ENCODE measurements at regions not wholly inside any gene's neighbourhood (a gene's known extent, or its start where the extent isn't known, plus 50 kb on each side); places are given as distances from the start of the nearest gene placed in this dataset.
"Not testable (repeated sequence)": the region's sequence is repeated elsewhere in the genome, so short reads cannot be mapped to it uniquely, and the experiment has no call there.

DNA sequence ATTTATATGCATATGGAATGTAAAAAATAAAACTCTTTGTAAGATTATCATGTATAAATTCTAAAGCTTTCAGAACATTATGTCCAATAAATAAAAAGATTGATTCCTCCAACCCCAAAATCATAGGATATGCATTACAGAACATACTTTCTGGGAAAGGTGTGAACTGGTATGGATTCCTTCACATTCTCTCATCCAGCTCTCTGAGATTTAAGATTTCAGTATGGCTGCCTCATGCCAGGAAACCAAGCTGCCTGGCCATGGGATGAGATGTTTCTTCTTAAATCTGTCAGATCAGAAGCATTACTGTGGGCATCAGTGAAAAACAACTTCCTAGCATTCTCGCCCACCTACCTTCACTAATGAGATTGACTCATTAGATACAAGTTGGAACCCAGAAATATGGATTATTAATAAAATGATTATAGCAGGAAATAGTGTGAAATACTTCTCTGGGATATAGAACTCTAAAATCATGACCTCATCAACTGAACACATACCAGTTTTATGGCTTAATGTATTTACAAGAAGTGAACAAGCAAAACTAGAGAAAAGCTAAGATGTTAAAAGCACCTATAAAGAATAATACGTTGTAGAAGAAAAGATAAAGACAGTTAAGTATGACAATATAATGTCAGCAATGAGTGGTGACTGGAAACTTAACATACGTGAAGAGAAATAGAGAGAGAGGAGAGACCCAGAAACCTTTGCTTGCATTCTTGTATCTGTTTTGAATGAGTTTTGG is 171.6 kb upstream of the PHACTR1 start:
- Mint-ChIP-seq H3K27me3 (ENCODE audit: unreplicated experiment) (no peaks in the 10 kb centered on the region), H3K4me3 (ENCODE audit: low read depth, unreplicated experiment) (no peak overlapping the region), H3K36me3 (ENCODE audit: insufficient read depth, unreplicated experiment) (no peaks in the 10 kb centered on the region), H3K4me1 (ENCODE audit: low read depth, unreplicated experiment) (peaks cover 35% of the 10 kb centered on the region), H3K9me3 (ENCODE audit: low read depth, unreplicated experiment) (no peaks in the 10 kb centered on the region), H3K27ac (ENCODE audit: unreplicated experiment) (peak overlapping the region; percentile 83)
- TF ChIP-seq, protein P1, sequence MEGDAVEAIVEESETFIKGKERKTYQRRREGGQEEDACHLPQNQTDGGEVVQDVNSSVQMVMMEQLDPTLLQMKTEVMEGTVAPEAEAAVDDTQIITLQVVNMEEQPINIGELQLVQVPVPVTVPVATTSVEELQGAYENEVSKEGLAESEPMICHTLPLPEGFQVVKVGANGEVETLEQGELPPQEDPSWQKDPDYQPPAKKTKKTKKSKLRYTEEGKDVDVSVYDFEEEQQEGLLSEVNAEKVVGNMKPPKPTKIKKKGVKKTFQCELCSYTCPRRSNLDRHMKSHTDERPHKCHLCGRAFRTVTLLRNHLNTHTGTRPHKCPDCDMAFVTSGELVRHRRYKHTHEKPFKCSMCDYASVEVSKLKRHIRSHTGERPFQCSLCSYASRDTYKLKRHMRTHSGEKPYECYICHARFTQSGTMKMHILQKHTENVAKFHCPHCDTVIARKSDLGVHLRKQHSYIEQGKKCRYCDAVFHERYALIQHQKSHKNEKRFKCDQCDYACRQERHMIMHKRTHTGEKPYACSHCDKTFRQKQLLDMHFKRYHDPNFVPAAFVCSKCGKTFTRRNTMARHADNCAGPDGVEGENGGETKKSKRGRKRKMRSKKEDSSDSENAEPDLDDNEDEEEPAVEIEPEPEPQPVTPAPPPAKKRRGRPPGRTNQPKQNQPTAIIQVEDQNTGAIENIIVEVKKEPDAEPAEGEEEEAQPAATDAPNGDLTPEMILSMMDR (IDR thresholded peaks at IDR 0.05; ENCODE audit: unreplicated experiment), result no peak
- DNase-seq, result no peak
- BruUV-seq (replicated peaks), result no TSS peak
- CTCF ChIA-PET, result interaction anchor here (1.0 kb wide), 1 partner anchor 12 kb away, joined by 3 read pairs; no protein-coding TSS in a partner anchor
- intact Hi-C loops (cut with micrococcal nuclease; ENCODE audit: unreplicated experiment), result loop anchor here (2.0 to 5.0 kb wide), 3 partner anchors 28 to 233 kb away; no protein-coding TSS in a partner anchor

DNA sequence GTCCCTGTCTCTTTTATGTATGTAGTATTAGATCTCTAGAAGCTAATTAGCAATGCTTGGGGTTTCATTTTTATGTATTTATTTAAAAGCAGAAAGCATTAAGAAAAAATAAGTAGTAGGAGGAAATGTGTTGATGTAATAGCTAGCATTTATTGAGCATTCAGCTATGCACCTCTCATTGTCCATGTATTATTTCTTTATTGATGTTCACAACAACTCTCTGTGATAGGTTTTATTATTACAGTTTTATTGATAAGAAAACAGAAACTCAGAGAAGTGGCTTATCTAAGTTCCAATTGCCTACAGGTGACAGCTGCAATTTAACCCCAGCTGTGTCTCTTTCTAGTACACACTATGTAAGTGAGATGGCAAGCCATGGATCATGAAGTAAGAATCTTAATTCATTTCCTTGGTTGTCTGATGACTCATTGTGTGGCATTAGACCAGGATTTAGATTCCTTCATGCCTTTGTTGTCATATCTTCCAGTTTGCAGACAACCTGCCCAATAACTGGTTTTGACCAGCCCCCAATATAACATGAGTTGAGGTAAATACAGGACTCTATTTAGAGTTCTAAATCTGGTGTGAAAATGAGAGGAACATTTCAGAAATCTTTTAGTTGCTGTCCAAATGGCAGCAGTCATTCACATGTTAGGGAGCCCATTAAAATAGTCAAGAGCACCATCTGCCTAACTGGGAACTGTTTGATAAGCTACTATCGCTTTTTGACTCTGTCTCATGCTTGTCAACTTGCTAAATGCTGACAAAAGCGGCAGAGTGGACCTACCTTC is 170.8 kb upstream of the PHACTR1 start:
- H3K9me3 Mint-ChIP-seq (ENCODE audit: low read depth, unreplicated experiment), result no peaks in the 10 kb centered on the region
- no peaks in the 10 kb centered on the region for H3K36me3 Mint-ChIP-seq (ENCODE audit: insufficient read depth, unreplicated experiment)
- peak; percentile 27 for DNase-seq
- no TSS peak for BruUV-seq (replicated peaks)
- no peaks in the 10 kb centered on the region for H3K27me3 Mint-ChIP-seq (ENCODE audit: unreplicated experiment)
- H3K4me3 Mint-ChIP-seq (ENCODE audit: low read depth, unreplicated experiment), result no peak overlapping the region
- H3K4me1 Mint-ChIP-seq (ENCODE audit: low read depth, unreplicated experiment), result peaks cover 35% of the 10 kb centered on the region
- TF ChIP-seq, protein P1 (IDR thresholded peaks at IDR 0.05; ENCODE audit: unreplicated experiment), result no peak
- CTCF ChIA-PET, result interaction anchor here (1.0 kb wide), 1 partner anchor 11 kb away, joined by 3 read pairs; no protein-coding TSS in a partner anchor
- H3K27ac Mint-ChIP-seq (ENCODE audit: unreplicated experiment), result peak overlapping the region; percentile 83
- intact Hi-C loops (cut with micrococcal nuclease; ENCODE audit: unreplicated experiment), result loop anchor here (2.0 to 5.0 kb wide), 3 partner anchors 27 to 234 kb away; no protein-coding TSS in a partner anchor

DNA sequence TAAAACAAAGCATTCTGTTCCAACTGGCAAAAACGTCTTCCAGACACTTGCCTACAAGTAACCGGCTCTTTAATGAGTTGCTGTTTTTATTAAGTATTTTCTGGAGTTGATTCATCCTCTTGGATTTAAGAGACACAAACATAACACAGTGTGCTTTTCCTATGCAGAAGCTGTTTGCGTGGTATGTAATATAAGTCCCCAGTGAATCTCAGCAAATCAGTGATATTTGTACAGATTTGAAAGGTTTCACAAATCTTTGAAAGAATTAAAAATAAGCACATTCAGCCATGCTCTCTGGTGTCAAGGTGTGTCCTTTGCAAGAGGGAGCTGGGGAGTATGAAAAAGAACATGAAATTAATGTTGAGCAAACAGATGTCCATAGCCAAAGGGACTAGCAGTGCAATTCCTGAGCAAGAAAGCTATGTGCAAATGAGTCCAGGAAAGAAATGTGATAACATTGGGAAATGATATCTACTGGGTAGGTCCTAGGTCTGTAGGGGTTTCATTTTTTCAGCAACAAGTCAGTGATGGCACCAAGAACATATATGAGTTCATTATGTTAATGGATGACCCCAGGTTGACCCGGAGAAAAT is 170.1 kb upstream of the PHACTR1 start:
- no peaks in the 10 kb centered on the region for H3K9me3 Mint-ChIP-seq (ENCODE audit: low read depth, unreplicated experiment)
- TF ChIP-seq, protein P1 (IDR thresholded peaks at IDR 0.05; ENCODE audit: unreplicated experiment), result no peak
- no peak for DNase-seq
- H3K27ac Mint-ChIP-seq (ENCODE audit: unreplicated experiment), result peak overlapping the region; percentile 83
- H3K27me3 Mint-ChIP-seq (ENCODE audit: unreplicated experiment), result no peaks in the 10 kb centered on the region
- H3K4me1 Mint-ChIP-seq (ENCODE audit: low read depth, unreplicated experiment), result peaks cover 35% of the 10 kb centered on the region
- no peak overlapping the region for H3K4me3 Mint-ChIP-seq (ENCODE audit: low read depth, unreplicated experiment)
- no peaks in the 10 kb centered on the region for H3K36me3 Mint-ChIP-seq (ENCODE audit: insufficient read depth, unreplicated experiment)
- BruUV-seq (replicated peaks), result no TSS peak
- CTCF ChIA-PET, result no interaction called here
- intact Hi-C loops (cut with micrococcal nuclease; ENCODE audit: unreplicated experiment), result loop anchor here (5.0 kb wide), 1 partner anchor 234 kb away; no protein-coding TSS in a partner anchor

DNA sequence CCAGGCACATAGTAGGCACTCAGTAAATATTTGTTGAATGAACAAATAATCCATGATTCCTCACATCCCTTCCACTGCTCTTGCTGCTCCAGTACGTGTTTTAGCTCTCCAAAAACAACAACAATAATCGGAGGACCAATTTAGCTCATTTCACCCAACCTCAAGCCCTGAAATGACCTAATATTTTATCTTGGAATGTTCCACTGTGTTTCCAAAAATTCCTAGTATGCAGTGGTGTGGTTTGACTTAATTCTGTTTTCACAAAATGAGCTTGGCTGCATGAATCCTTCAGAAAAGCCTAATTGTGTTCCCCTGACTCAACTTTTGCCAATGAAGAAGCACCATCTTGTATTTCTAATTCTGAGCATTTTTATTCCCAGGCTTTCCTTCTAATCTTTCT is 168.0 kb upstream of the PHACTR1 start:
- no peak overlapping the region for H3K27ac Mint-ChIP-seq (ENCODE audit: unreplicated experiment)
- BruUV-seq (replicated peaks), result no TSS peak
- peaks cover 3% of the 10 kb centered on the region for H3K9me3 Mint-ChIP-seq (ENCODE audit: low read depth, unreplicated experiment)
- no peaks in the 10 kb centered on the region for H3K27me3 Mint-ChIP-seq (ENCODE audit: unreplicated experiment)
- no peak for DNase-seq
- CTCF ChIA-PET, result no interaction called here
- TF ChIP-seq, protein P1 (IDR thresholded peaks at IDR 0.05; ENCODE audit: unreplicated experiment), result no peak
- no peak overlapping the region for H3K4me3 Mint-ChIP-seq (ENCODE audit: low read depth, unreplicated experiment)
- intact Hi-C loops (cut with micrococcal nuclease; ENCODE audit: unreplicated experiment), result loop anchor here (5.0 kb wide), 1 partner anchor 236 kb away; no protein-coding TSS in a partner anchor
- no peaks in the 10 kb centered on the region for H3K36me3 Mint-ChIP-seq (ENCODE audit: insufficient read depth, unreplicated experiment)
- peaks cover 29% of the 10 kb centered on the region for H3K4me1 Mint-ChIP-seq (ENCODE audit: low read depth, unreplicated experiment)

DNA sequence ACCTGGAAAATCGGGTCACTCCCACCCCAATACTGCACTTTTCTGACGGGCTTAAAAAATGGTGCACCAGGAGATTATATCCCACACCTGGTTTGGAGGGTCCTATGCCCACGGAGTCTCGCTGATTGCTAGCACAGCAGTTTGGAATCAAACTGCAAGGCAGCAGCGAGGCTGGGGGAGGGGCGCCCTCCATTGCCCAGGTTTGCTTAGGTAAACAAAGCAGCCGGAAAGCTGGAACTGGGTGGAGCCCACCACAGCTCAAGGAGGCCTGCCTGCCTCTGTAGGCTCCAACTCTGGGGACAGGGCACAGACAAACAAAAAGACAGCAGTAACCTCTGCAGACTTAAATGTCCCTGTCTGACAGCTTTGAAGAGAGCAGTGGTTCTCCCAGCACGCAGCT is 167.1 kb upstream of the PHACTR1 start:
- H3K9me3 Mint-ChIP-seq (ENCODE audit: low read depth, unreplicated experiment); DNase-seq; H3K4me3 Mint-ChIP-seq (ENCODE audit: low read depth, unreplicated experiment); H3K27ac Mint-ChIP-seq (ENCODE audit: unreplicated experiment); BruUV-seq (replicated peaks); H3K27me3 Mint-ChIP-seq (ENCODE audit: unreplicated experiment); H3K36me3 Mint-ChIP-seq (ENCODE audit: insufficient read depth, unreplicated experiment); CTCF ChIA-PET: not testable (repeated sequence)
- intact Hi-C loops (cut with micrococcal nuclease; ENCODE audit: unreplicated experiment), result loop anchor here (5.0 kb wide), 1 partner anchor 237 kb away; no protein-coding TSS in a partner anchor
- peaks cover 21% of the 10 kb centered on the region for H3K4me1 Mint-ChIP-seq (ENCODE audit: low read depth, unreplicated experiment)

DNA sequence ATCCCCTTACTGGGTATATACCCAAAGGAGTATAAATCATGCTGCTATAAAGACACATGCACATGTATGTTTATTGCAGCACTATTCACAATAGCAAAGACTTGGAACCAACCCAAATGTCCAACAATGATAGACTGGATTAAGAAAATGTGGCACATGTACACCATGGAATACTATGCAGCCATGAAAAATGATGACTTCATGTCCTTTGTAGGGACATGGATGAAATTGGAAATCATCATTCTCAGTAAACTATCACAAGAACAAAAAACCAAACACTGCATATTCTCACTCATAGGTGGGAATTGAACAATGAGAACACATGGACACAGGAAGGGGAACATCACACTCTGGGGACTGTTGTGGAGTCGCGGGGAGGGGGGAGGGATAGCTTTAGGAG is 161.7 kb upstream of the PHACTR1 start:
- H3K4me3 Mint-ChIP-seq (ENCODE audit: low read depth, unreplicated experiment); H3K27ac Mint-ChIP-seq (ENCODE audit: unreplicated experiment); H3K9me3 Mint-ChIP-seq (ENCODE audit: low read depth, unreplicated experiment); H3K36me3 Mint-ChIP-seq (ENCODE audit: insufficient read depth, unreplicated experiment); BruUV-seq (replicated peaks); H3K27me3 Mint-ChIP-seq (ENCODE audit: unreplicated experiment); intact Hi-C loops (cut with micrococcal nuclease; ENCODE audit: unreplicated experiment); DNase-seq; CTCF ChIA-PET: not testable (repeated sequence)
- H3K4me1 Mint-ChIP-seq (ENCODE audit: low read depth, unreplicated experiment), result peaks cover 11% of the 10 kb centered on the region

All from Calu3 (cell line).